CD14-positive monocyte (primary cell): ENCODE measurements at regions not wholly inside any gene's neighbourhood (a gene's known extent, or its start where the extent isn't known, plus 50 kb on each side); places are given as distances from the start of the nearest gene placed in this dataset.
"Not testable (repeated sequence)": the region's sequence is repeated elsewhere in the genome, so short reads cannot be mapped to it uniquely, and the experiment has no call there.

ENCODE experiments used
- DNase-seq, 3 donors: peaks; one replicate each; pipeline ENCODE4 v3.0.0-alpha.2; 2011 to 2022
- H2AFZ ChIP-seq: 2 replicates; pipeline ENCODE4 v1.6.0; 2012; ENCODE audit warnings: mild to moderate bottlenecking, low read depth, low read length, inconsistent platforms; ENCODE audit not compliant: insufficient read depth, poor library complexity, severe bottlenecking
- H3K27ac ChIP-seq, 2 donors: 1 replicate in 1 of 2; 2 replicates in 1 of 2; pipeline ENCODE4 v1.5.1; 2012 to 2013; ENCODE audit warnings: low read length in 2 of 2, control low read depth in 1 of 2, inconsistent platforms in 1 of 2, low read depth in 1 of 2, mild to moderate bottlenecking in 1 of 2
- H3K27me3 ChIP-seq, 2 donors: one replicate each; pipeline versions ENCODE4 v1.6.0 to v1.6.1; 2011 to 2013; ENCODE audit warnings: low read length in 2 of 2; ENCODE audit not compliant: control insufficient read depth in 2 of 2, insufficient read depth in 2 of 2
- H3K36me3 ChIP-seq, 2 donors: replicated peaks in 1 of 2; 1 replicate in 1 of 2; 2 replicates in 1 of 2; pipeline versions ENCODE4 v1.5.1 to v1.6.1; 2012 to 2013; ENCODE audit warnings: low read length in 2 of 2, control low read depth in 1 of 2, inconsistent platforms in 1 of 2, mild to moderate bottlenecking in 1 of 2; ENCODE audit not compliant: insufficient read depth in 2 of 2, control insufficient read depth in 1 of 2
- H3K4me1 ChIP-seq, 2 donors: 1 replicate in 1 of 2; 2 replicates in 1 of 2; pipeline versions ENCODE4 v1.5.1 to v1.6.1; 2012 to 2013; ENCODE audit warnings: low read length in 2 of 2, control low read depth in 1 of 2, inconsistent platforms in 1 of 2, mild to moderate bottlenecking in 1 of 2, moderate library complexity in 1 of 2; ENCODE audit not compliant: insufficient read depth in 2 of 2, control insufficient read depth in 1 of 2
- H3K4me2 ChIP-seq: replicated peaks from 2 replicates; pipeline ENCODE3; 2012; ENCODE audit warnings: low read length, moderate library complexity, mild to moderate bottlenecking; ENCODE audit not compliant: poor library complexity, severe bottlenecking; ENCODE audit errors: extremely low read depth
- H3K4me3 ChIP-seq, 3 experiments: fragments of 200-600 bp in 1 of 3; sonication (generic) in 1 of 3; replicated peaks in 1 of 3; 1 replicate in 2 of 3; 2 replicates in 1 of 3; pipeline ENCODE4 v1.5.1; 2011 to 2013; ENCODE audit warnings: low read length in 3 of 3, mild to moderate bottlenecking in 3 of 3, control low read depth in 2 of 3, low read depth in 2 of 3, inconsistent platforms in 1 of 3, moderate library complexity in 1 of 3
- H3K79me2 ChIP-seq: 2 replicates; pipeline ENCODE4 v1.6.0; 2012; ENCODE audit warnings: mild to moderate bottlenecking, control low read depth, inconsistent platforms, low read length, moderate library complexity; ENCODE audit not compliant: insufficient read depth
- H3K9ac ChIP-seq: 2 replicates; pipeline ENCODE4 v1.6.0; 2017; ENCODE audit warnings: low read length, mild to moderate bottlenecking; ENCODE audit not compliant: insufficient read depth, poor library complexity, severe bottlenecking
- H3K9me3 ChIP-seq, 2 donors: replicated peaks in 1 of 2; 1 replicate in 1 of 2; 2 replicates in 1 of 2; pipeline versions ENCODE4 v1.5.1 to v1.6.1; 2012 to 2013; ENCODE audit warnings: low read length in 2 of 2, control low read depth in 1 of 2; ENCODE audit not compliant: control insufficient read depth in 1 of 2, insufficient read depth in 1 of 2
- H4K20me1 ChIP-seq: 2 replicates; pipeline ENCODE4 v1.6.0; 2012; ENCODE audit warnings: mild to moderate bottlenecking, low read length, control low read depth, moderate library complexity; ENCODE audit not compliant: insufficient read depth
- H3K27ac Mint-ChIP-seq, 7 donors: one replicate each; pipeline ENCODE4 v1.8.0; 2020; ENCODE audit warnings: mild to moderate bottlenecking in 7 of 7, mixed read lengths in 7 of 7, moderate library complexity in 6 of 7, inconsistent platforms in 2 of 7
- H3K27me3 Mint-ChIP-seq, 3 donors: one replicate each; pipeline ENCODE4 v1.8.0; 2021 to 2022; ENCODE audit warnings: low read depth in 3 of 3, mild to moderate bottlenecking in 3 of 3, mixed read lengths in 3 of 3, moderate library complexity in 3 of 3, inconsistent platforms in 1 of 3
- H3K36me3 Mint-ChIP-seq, 2 donors: one replicate each; pipeline ENCODE4 v1.8.0; 2020; ENCODE audit warnings: mixed read lengths in 2 of 2, inconsistent platforms in 1 of 2, mild to moderate bottlenecking in 1 of 2
- H3K4me1 Mint-ChIP-seq: one replicate; pipeline ENCODE4 v1.8.0; 2020; ENCODE audit warnings: mild to moderate bottlenecking, mixed read lengths
- H3K4me3 Mint-ChIP-seq, 2 donors: one replicate each; pipeline ENCODE4 v1.8.0; 2020; ENCODE audit warnings: mild to moderate bottlenecking in 2 of 2, mixed read lengths in 2 of 2, moderate library complexity in 1 of 2
- H3K9me3 Mint-ChIP-seq, 7 donors: one replicate each; pipeline ENCODE4 v1.8.0; 2020 to 2022; ENCODE audit warnings: mixed read lengths in 7 of 7, mild to moderate bottlenecking in 6 of 7, moderate library complexity in 6 of 7, inconsistent platforms in 2 of 7
- CTCF ChIP-seq: fragments of 200-600 bp; IDR thresholded peaks from one replicate; pipeline ENCODE4 v1.8.0; 2022; ENCODE audit warnings: antibody characterized with exemption, mild to moderate bottlenecking
- WGBS: methylation state at CpG from one replicate; pipeline ENCODE4 v1.1.5; 2013; ENCODE audit warnings: missing lambda C conversion rate; ENCODE audit not compliant: insufficient coverage; 5-methylcytosine and 5-hydroxymethylcytosine counted together
- intact Hi-C, 2 donors: fragments of 100-400 bp; cut with micrococcal nuclease; formaldehyde crosslinking; loops; one replicate each; pipeline versions ENCODE4 v1.15.0 to v1.15.1; 2023

- TF ChIP-seq CTCF, result no peak
- Histone ChIP-seq H3K4me2 (no peak overlapping the region), H3K4me3 (no peak overlapping the region), H3K4me1 (no peaks in the 10 kb centered on the region), H3K27me3 (no peaks in the 10 kb centered on the region), H3K9ac (no peak overlapping the region), H2AFZ (no peak overlapping the region), H3K9me3 (peaks cover 0 to 9% of the 10 kb centered on the region in 2 donors), H3K36me3 (no peaks in the 10 kb centered on the region), H4K20me1 (no peaks in the 10 kb centered on the region), H3K27ac (no peak overlapping the region), H3K79me2 (no peaks in the 10 kb centered on the region)
- WGBS, result 100% methylated on average over 1 of the region's 2 CpGs
- H3K27ac Mint-ChIP-seq, result no peak overlapping the region
- intact Hi-C loops, result no loop called here
- peaks cover 6 to 11% (median 7%) of the 10 kb centered on the region in 7 donors for H3K9me3 Mint-ChIP-seq
- peaks cover under 1 to 8% (median 3%) of the 10 kb centered on the region in 3 donors for H3K27me3 Mint-ChIP-seq
- H3K36me3 Mint-ChIP-seq, result no peaks in the 10 kb centered on the region
- no peak for DNase-seq
- H3K4me1 Mint-ChIP-seq, result no peaks in the 10 kb centered on the region
- no peak overlapping the region for H3K4me3 Mint-ChIP-seq
Observed at GRCh38 chr3:8173892-8174291, 327.7 kb upstream of the LMCD1 start.

- not testable (repeated sequence) for H3K36me3 ChIP-seq, H3K4me1 ChIP-seq
Observed at GRCh38 chr3:8176759-8177483, 324.7 kb upstream of the LMCD1 start.

GRCh38 chr3:8178516-8178915 is 323.1 kb upstream of the LMCD1 start:
- H3K4me2 ChIP-seq, H4K20me1 ChIP-seq, H3K36me3 ChIP-seq, H3K27me3 ChIP-seq, H2AFZ ChIP-seq, DNase-seq, H3K4me3 ChIP-seq, H3K79me2 ChIP-seq, H3K27me3 Mint-ChIP-seq, H3K9me3 Mint-ChIP-seq, H3K9me3 ChIP-seq, H3K4me1 ChIP-seq, H3K27ac ChIP-seq, H3K27ac Mint-ChIP-seq, H3K4me3 Mint-ChIP-seq, H3K36me3 Mint-ChIP-seq, H3K9ac ChIP-seq, intact Hi-C loops: not testable (repeated sequence)
- 92% methylated on average over 7 of the region's 7 CpGs for WGBS
- H3K4me1 Mint-ChIP-seq, result peaks cover 17% of the 10 kb centered on the region

More at GRCh38 chr3:8176759-8177483, 324.7 kb upstream of the LMCD1 start:
- H3K27me3 ChIP-seq, H3K27ac ChIP-seq, H3K27ac Mint-ChIP-seq, DNase-seq, H3K4me2 ChIP-seq, H3K36me3 Mint-ChIP-seq, H2AFZ ChIP-seq, H3K9me3 Mint-ChIP-seq, H3K9me3 ChIP-seq, H3K4me3 ChIP-seq, H3K27me3 Mint-ChIP-seq, H3K4me3 Mint-ChIP-seq, intact Hi-C loops, H4K20me1 ChIP-seq, H3K9ac ChIP-seq, H3K79me2 ChIP-seq: not testable (repeated sequence)
- 95% methylated on average over 6 of the region's 10 CpGs for WGBS
- peaks cover 11% of the 10 kb centered on the region for H3K4me1 Mint-ChIP-seq
